Activated CD8-positive, alpha-beta T cell treated with anti-CD3 and anti-CD28 coated beads, Interleukin-2, amount 10 ng/mL, durations not matched to agents 7 days and 5 days (primary cell): ENCODE measurements at regions not wholly inside any gene's neighbourhood (a gene's known extent, or its start where the extent isn't known, plus 50 kb on each side); places are given as distances from the start of the nearest gene placed in this dataset.
"Not testable (repeated sequence)": the region's sequence is repeated elsewhere in the genome, so short reads cannot be mapped to it uniquely, and the experiment has no call there.

Experiments
- ATAC-seq: fragments of 150-1000 bp; cut with Tn5 transposase; one replicate; pipeline ENCODE4 v1.10.0; 2021; ENCODE audit warnings: moderate library complexity
- CTCF ChIA-PET: fragments of 350-600 bp; sonication (Branson Sonifier 250); formaldehyde crosslinking; loops from one replicate; lab custom pipeline; 2021; ENCODE audit warnings: antibody characterized with exemption; lab: Charles Lee
- POLR2A ChIA-PET: fragments of 350-600 bp; sonication (Branson Sonifier 250); formaldehyde crosslinking; loops from one replicate; lab custom pipeline; 2021; ENCODE audit warnings: antibody characterized with exemption; lab: Charles Lee
- DNase-seq: peaks from one replicate; pipeline ENCODE4 v3.0.0-alpha.2; 2020
- H3K27ac Mint-ChIP-seq: one replicate; pipeline ENCODE4 v1.8.0; 2021; ENCODE audit warnings: mild to moderate bottlenecking, mixed read lengths
- H3K27me3 Mint-ChIP-seq: one replicate; pipeline ENCODE4 v1.8.0; 2021; ENCODE audit warnings: low read depth, mixed read lengths
- H3K36me3 Mint-ChIP-seq: one replicate; pipeline ENCODE4 v1.8.0; 2021; ENCODE audit warnings: low read depth, mixed read lengths
- H3K4me1 Mint-ChIP-seq: one replicate; pipeline ENCODE4 v1.8.0; 2021; ENCODE audit warnings: low read depth, mixed read lengths
- H3K4me3 Mint-ChIP-seq: one replicate; pipeline ENCODE4 v1.8.0; 2021; ENCODE audit warnings: mild to moderate bottlenecking, mixed read lengths
- H3K9me3 Mint-ChIP-seq: one replicate; pipeline ENCODE4 v1.8.0; 2022; ENCODE audit warnings: mixed read lengths; ENCODE audit not compliant: insufficient read depth

- Mint-ChIP-seq H3K27ac (no peak overlapping the region), H3K4me1 (no peaks in the 10 kb centered on the region), H3K27me3 (no peaks in the 10 kb centered on the region), H3K4me3 (no peak overlapping the region), H3K36me3 (no peaks in the 10 kb centered on the region), H3K9me3 (no peaks in the 10 kb centered on the region)
- ChIA-PET CTCF (no interaction called here), POLR2A (no interaction called here)
- no peak for ATAC-seq
- DNase-seq = no peak
Measured at GRCh38 chr2:138335036-138335435, 166.5 kb upstream of the SPOPL start.

- no peaks in the 10 kb centered on the region for H3K9me3 Mint-ChIP-seq
- H3K4me1 Mint-ChIP-seq = no peaks in the 10 kb centered on the region
- no peaks in the 10 kb centered on the region for H3K36me3 Mint-ChIP-seq
- ATAC-seq = no peak
- ChIA-PET POLR2A (no interaction called here), CTCF (no interaction called here)
- H3K4me3 Mint-ChIP-seq = no peak overlapping the region
- no peak for DNase-seq
- H3K27me3 Mint-ChIP-seq = no peaks in the 10 kb centered on the region
- H3K27ac Mint-ChIP-seq = no peak overlapping the region
Measured at GRCh38 chr2:138336146-138336545, 165.4 kb upstream of the SPOPL start.

- ATAC-seq = no peak
- Mint-ChIP-seq H3K36me3 (no peaks in the 10 kb centered on the region), H3K4me3 (no peak overlapping the region), H3K4me1 (no peaks in the 10 kb centered on the region), H3K27ac (no peak overlapping the region), H3K9me3 (no peaks in the 10 kb centered on the region), H3K27me3 (no peaks in the 10 kb centered on the region)
- CTCF ChIA-PET = no interaction called here
- POLR2A ChIA-PET = no interaction called here
- DNase-seq = no peak
Measured at GRCh38 chr2:138355244-138355643, 146.3 kb upstream of the SPOPL start.

GRCh38 chr2:138356178-138356577 lies 145.4 kb upstream of the SPOPL start:
- CTCF ChIA-PET = interaction anchor here (0.8 kb wide), 1 partner anchor 13 kb away, joined by 3 read pairs; no protein-coding TSS in a partner anchor

GRCh38 chr2:138359532-138359931 lies 142.0 kb upstream of the SPOPL start:
- ChIA-PET CTCF (no interaction called here), POLR2A (no interaction called here)
- no peak overlapping the region for H3K4me3 Mint-ChIP-seq
- H3K4me1 Mint-ChIP-seq = no peaks in the 10 kb centered on the region
- DNase-seq (no peak), ATAC-seq (no peak)
- H3K27ac Mint-ChIP-seq = no peak overlapping the region
- H3K9me3 Mint-ChIP-seq = no peaks in the 10 kb centered on the region
- H3K27me3 Mint-ChIP-seq = no peaks in the 10 kb centered on the region
- no peaks in the 10 kb centered on the region for H3K36me3 Mint-ChIP-seq

More at GRCh38 chr2:138356178-138356577, 145.4 kb upstream of the SPOPL start:
- no peaks in the 10 kb centered on the region for H3K36me3 Mint-ChIP-seq
- POLR2A ChIA-PET = no interaction called here
- no peaks in the 10 kb centered on the region for H3K4me1 Mint-ChIP-seq
- H3K9me3 Mint-ChIP-seq = no peaks in the 10 kb centered on the region
- H3K4me3 Mint-ChIP-seq = no peak overlapping the region
- no peak overlapping the region for H3K27ac Mint-ChIP-seq
- no peak for DNase-seq
- H3K27me3 Mint-ChIP-seq = no peaks in the 10 kb centered on the region
- ATAC-seq = no peak

GRCh38 chr2:138364554-138365162 lies 136.9 kb upstream of the SPOPL start:
- CTCF ChIA-PET = no interaction called here
- H3K4me3 Mint-ChIP-seq = no peak overlapping the region
- POLR2A ChIA-PET = no interaction called here

GRCh38 chr2:138365581-138365980 lies 136.0 kb upstream of the SPOPL start:
- Mint-ChIP-seq H3K4me3 (no peak overlapping the region), H3K27ac (no peak overlapping the region), H3K9me3 (no peaks in the 10 kb centered on the region), H3K27me3 (no peaks in the 10 kb centered on the region), H3K4me1 (no peaks in the 10 kb centered on the region), H3K36me3 (no peaks in the 10 kb centered on the region)
- no peak for ATAC-seq
- POLR2A ChIA-PET = no interaction called here
- DNase-seq = no peak
- CTCF ChIA-PET = no interaction called here

More at GRCh38 chr2:138364554-138365162, 136.9 kb upstream of the SPOPL start:
- Mint-ChIP-seq H3K4me1 (no peaks in the 10 kb centered on the region), H3K27ac (no peak overlapping the region), H3K27me3 (no peaks in the 10 kb centered on the region), H3K9me3 (no peaks in the 10 kb centered on the region), H3K36me3 (no peaks in the 10 kb centered on the region)
- DNase-seq (no peak), ATAC-seq (no peak)

- Mint-ChIP-seq H3K4me1 (no peaks in the 10 kb centered on the region), H3K9me3 (no peaks in the 10 kb centered on the region), H3K4me3 (no peak overlapping the region), H3K27me3 (no peaks in the 10 kb centered on the region), H3K36me3 (no peaks in the 10 kb centered on the region), H3K27ac (no peak overlapping the region)
- DNase-seq = no peak
- ATAC-seq = no peak
- POLR2A ChIA-PET = interaction anchor here (0.6 kb wide), 1 partner anchor 1438 kb away, joined by 3 read pairs; no protein-coding TSS in a partner anchor
- CTCF ChIA-PET = no interaction called here
Measured at GRCh38 chr2:138369856-138370255, 131.7 kb upstream of the SPOPL start.

- ChIA-PET POLR2A (no interaction called here), CTCF (no interaction called here)
- ATAC-seq (no peak), DNase-seq (no peak)
- Mint-ChIP-seq H3K4me1 (no peaks in the 10 kb centered on the region), H3K4me3 (no peak overlapping the region), H3K9me3 (no peaks in the 10 kb centered on the region), H3K27me3 (no peaks in the 10 kb centered on the region), H3K36me3 (no peaks in the 10 kb centered on the region), H3K27ac (no peak overlapping the region)
Measured at GRCh38 chr2:138373993-138374408, 127.6 kb upstream of the SPOPL start.

GRCh38 chr2:138381373-138381772 lies 120.2 kb upstream of the SPOPL start:
- no peaks in the 10 kb centered on the region for H3K36me3 Mint-ChIP-seq
- no peak for ATAC-seq
- H3K4me3 Mint-ChIP-seq = no peak overlapping the region
- POLR2A ChIA-PET = no interaction called here
- DNase-seq = no peak
- H3K27me3 Mint-ChIP-seq = peaks cover 2% of the 10 kb centered on the region
- CTCF ChIA-PET = no interaction called here
- no peaks in the 10 kb centered on the region for H3K4me1 Mint-ChIP-seq
- no peak overlapping the region for H3K27ac Mint-ChIP-seq
- H3K9me3 Mint-ChIP-seq = no peaks in the 10 kb centered on the region

- Mint-ChIP-seq H3K36me3 (no peaks in the 10 kb centered on the region), H3K27ac (no peak overlapping the region), H3K4me1 (no peaks in the 10 kb centered on the region), H3K27me3 (peaks cover 2% of the 10 kb centered on the region), H3K9me3 (no peaks in the 10 kb centered on the region), H3K4me3 (no peak overlapping the region)
- no peak for DNase-seq
- POLR2A ChIA-PET = no interaction called here
- ATAC-seq = no peak
- CTCF ChIA-PET = no interaction called here
Measured at GRCh38 chr2:138382672-138383071, 118.9 kb upstream of the SPOPL start.

GRCh38 chr2:138386191-138386590 lies 115.4 kb upstream of the SPOPL start:
- CTCF ChIA-PET, H3K4me3 Mint-ChIP-seq, H3K27me3 Mint-ChIP-seq, H3K9me3 Mint-ChIP-seq, H3K36me3 Mint-ChIP-seq, POLR2A ChIA-PET, H3K27ac Mint-ChIP-seq, H3K4me1 Mint-ChIP-seq, ATAC-seq, DNase-seq: not testable (repeated sequence)

- CTCF ChIA-PET = no interaction called here
- no peaks in the 10 kb centered on the region for H3K27me3 Mint-ChIP-seq
- H3K4me3 Mint-ChIP-seq = no peak overlapping the region
- no peak for ATAC-seq
- no peaks in the 10 kb centered on the region for H3K36me3 Mint-ChIP-seq
- no peaks in the 10 kb centered on the region for H3K4me1 Mint-ChIP-seq
- H3K9me3 Mint-ChIP-seq = no peaks in the 10 kb centered on the region
- no peak overlapping the region for H3K27ac Mint-ChIP-seq
- POLR2A ChIA-PET = no interaction called here
- no peak for DNase-seq
Measured at GRCh38 chr2:138389063-138389462, 112.5 kb upstream of the SPOPL start.
